Sigmoid colon (tissue), 4 donors: ENCODE measurements at regions not wholly inside any gene's neighbourhood (a gene's known extent, or its start where the extent isn't known, plus 50 kb on each side); places are given as distances from the start of the nearest gene placed in this dataset.

Experiments used
- POLR2A ChIP-seq, 2 donors: fragments of 450-650 bp; IDR thresholded peaks; one replicate each; pipeline ENCODE4 v1.6.1; 2016; ENCODE audit warnings: antibody characterized with exemption in 2 of 2, mild to moderate bottlenecking in 2 of 2, moderate library complexity in 2 of 2
- POLR2AphosphoS5 ChIP-seq, 4 donors: sonication (generic); formaldehyde crosslinking; IDR thresholded peaks; one replicate each; pipeline ENCODE4 v1.6.1; 2017; ENCODE audit warnings: antibody characterized with exemption in 4 of 4
- TF ChIP-seq, protein P1 (sequence below), 4 experiments: fragments of 450-650 bp in 3 of 4; fragments of 200-600 bp in 1 of 4; IDR thresholded peaks; one replicate each; pipeline ENCODE4 v1.5.1; 2016 to 2019; ENCODE audit warnings: antibody characterized with exemption in 4 of 4, mild to moderate bottlenecking in 3 of 4, moderate library complexity in 2 of 4

- TF ChIP-seq POLR2A (IDR thresholded peaks at IDR 0.05) (no peak), POLR2AphosphoS5 (IDR thresholded peaks at IDR 0.05) (peak in 3 of 4 donors; percentile 34 to 68 (median 54))
- TF ChIP-seq, protein P1, sequence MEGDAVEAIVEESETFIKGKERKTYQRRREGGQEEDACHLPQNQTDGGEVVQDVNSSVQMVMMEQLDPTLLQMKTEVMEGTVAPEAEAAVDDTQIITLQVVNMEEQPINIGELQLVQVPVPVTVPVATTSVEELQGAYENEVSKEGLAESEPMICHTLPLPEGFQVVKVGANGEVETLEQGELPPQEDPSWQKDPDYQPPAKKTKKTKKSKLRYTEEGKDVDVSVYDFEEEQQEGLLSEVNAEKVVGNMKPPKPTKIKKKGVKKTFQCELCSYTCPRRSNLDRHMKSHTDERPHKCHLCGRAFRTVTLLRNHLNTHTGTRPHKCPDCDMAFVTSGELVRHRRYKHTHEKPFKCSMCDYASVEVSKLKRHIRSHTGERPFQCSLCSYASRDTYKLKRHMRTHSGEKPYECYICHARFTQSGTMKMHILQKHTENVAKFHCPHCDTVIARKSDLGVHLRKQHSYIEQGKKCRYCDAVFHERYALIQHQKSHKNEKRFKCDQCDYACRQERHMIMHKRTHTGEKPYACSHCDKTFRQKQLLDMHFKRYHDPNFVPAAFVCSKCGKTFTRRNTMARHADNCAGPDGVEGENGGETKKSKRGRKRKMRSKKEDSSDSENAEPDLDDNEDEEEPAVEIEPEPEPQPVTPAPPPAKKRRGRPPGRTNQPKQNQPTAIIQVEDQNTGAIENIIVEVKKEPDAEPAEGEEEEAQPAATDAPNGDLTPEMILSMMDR (IDR thresholded peaks at IDR 0.05): no peak
Measured at GRCh38 chr9:89878687-89879086, 273.9 kb downstream of the GADD45G start.
